ENCODE measurements at regions not wholly inside any gene's neighbourhood (a gene's known extent, or its start where the extent isn't known, plus 50 kb on each side); places are given as distances from the start of the nearest gene placed in this dataset.

DNA sequence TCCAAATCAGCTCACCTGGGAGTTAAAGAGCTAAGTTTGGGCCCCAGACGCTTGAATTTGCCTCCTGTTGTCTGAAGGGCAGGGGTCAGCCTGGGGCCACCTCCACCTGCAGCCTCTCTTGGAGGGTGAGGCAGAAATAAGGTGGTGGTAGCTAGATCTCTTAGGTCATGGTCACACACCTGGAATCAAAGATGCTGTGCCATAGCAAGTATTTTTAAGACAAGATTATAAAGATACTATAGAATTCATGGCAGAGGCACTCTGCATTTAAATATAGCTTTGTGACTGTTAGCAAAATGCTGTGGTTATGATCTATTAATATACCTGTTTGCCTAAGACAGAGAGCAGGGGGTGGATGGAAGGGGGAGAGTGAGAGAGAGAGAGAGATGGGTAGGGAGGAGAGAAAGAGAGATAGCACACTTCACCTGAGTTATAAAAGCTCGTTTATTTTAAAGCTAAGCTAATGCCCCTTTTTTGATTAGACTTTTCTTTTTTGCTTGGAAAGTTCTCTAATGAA, 242.7 kb downstream of the TMEM182 start:
- H2AFZ ChIP-seq (ENCODE audit: control insufficient read depth, low read length), result no peak overlapping the region
- H3K4me3 ChIP-seq (ENCODE audit: control insufficient read depth in 2 of 3, extremely low read depth in 1 of 3, insufficient read depth in 2 of 3, low read depth in 1 of 3, low read length in 3 of 3), result no peak overlapping the region
- H3K4me1 ChIP-seq (ENCODE audit: control insufficient read depth, extremely low read depth, insufficient read depth, low read length), result no peaks in the 10 kb centered on the region
- no peaks in the 10 kb centered on the region for H3K36me3 ChIP-seq (ENCODE audit: control insufficient read depth in 2 of 2, extremely low read depth in 1 of 2, insufficient read depth in 2 of 2, low read length in 2 of 2)
- no peaks in the 10 kb centered on the region for H4K20me1 ChIP-seq (ENCODE audit: control insufficient read depth, extremely low read depth, insufficient read depth, low read length)
- no peak for DNase-seq (ENCODE audit: low read depth, low spot score)
- no peaks in the 10 kb centered on the region for H3K79me2 ChIP-seq (ENCODE audit: control insufficient read depth, insufficient read depth, low read length)
- no peaks in the 10 kb centered on the region for H3K27me3 ChIP-seq (ENCODE audit: control insufficient read depth, extremely low read depth, insufficient read depth, low read length)
- FAIRE-seq, result no peak
- no peaks in the 10 kb centered on the region for H3K9me1 ChIP-seq (ENCODE audit: control insufficient read depth, extremely low read depth, insufficient read depth, low read length)
- dilution Hi-C loops (cut with MboI; ENCODE audit: extremely low pct_ligation_motif_present, low sequenced_read_pairs), result no loop called here
- H3K9me3 ChIP-seq (ENCODE audit: control insufficient read depth, low read depth, low read length), result no peaks in the 10 kb centered on the region
- no peak overlapping the region for H3K9ac ChIP-seq (ENCODE audit: control insufficient read depth, extremely low read depth, insufficient read depth, low read length)
- H3K27ac ChIP-seq (ENCODE audit: control insufficient read depth, insufficient read depth, low read length), result no peak overlapping the region
- no peak overlapping the region for H3K4me2 ChIP-seq (ENCODE audit: control insufficient read depth, extremely low read depth, insufficient read depth, low read depth, low read length)
- TF ChIP-seq, protein P1, sequence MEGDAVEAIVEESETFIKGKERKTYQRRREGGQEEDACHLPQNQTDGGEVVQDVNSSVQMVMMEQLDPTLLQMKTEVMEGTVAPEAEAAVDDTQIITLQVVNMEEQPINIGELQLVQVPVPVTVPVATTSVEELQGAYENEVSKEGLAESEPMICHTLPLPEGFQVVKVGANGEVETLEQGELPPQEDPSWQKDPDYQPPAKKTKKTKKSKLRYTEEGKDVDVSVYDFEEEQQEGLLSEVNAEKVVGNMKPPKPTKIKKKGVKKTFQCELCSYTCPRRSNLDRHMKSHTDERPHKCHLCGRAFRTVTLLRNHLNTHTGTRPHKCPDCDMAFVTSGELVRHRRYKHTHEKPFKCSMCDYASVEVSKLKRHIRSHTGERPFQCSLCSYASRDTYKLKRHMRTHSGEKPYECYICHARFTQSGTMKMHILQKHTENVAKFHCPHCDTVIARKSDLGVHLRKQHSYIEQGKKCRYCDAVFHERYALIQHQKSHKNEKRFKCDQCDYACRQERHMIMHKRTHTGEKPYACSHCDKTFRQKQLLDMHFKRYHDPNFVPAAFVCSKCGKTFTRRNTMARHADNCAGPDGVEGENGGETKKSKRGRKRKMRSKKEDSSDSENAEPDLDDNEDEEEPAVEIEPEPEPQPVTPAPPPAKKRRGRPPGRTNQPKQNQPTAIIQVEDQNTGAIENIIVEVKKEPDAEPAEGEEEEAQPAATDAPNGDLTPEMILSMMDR (optimal IDR thresholded peaks at IDR 0.05 in 1 of 3, IDR thresholded peaks at IDR 0.05 in 1 of 3, conservative IDR thresholded peaks at IDR 0.05 in 1 of 3; ENCODE audit: extremely low read depth in 1 of 3, insufficient read depth in 2 of 3, low read length in 3 of 3), result no peak
- TF ChIP-seq EZH2 (IDR thresholded peaks at IDR 0.05; ENCODE audit: low read length), result no peak

DNA sequence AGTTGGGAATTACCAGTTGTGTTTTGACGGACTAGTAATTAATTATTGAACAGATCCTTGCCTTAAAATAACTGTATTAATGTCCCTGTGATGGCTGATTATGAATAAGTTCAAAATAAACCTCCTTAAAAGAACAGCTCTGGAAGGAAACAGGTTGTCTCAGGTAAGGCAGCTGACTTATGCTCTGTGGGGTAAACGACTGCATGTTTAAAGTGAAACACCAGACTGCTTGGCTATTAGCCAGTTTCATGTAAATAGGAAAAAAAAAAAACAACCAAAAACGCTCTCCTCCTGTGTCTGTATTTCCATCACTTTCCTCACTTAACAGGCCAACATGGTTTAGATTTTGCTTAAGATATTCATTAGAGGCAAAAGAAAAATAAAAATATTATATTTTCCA, 243.6 kb downstream of the TMEM182 start:
- H3K4me1 ChIP-seq (ENCODE audit: control insufficient read depth, extremely low read depth, insufficient read depth, low read length), result no peaks in the 10 kb centered on the region
- no peaks in the 10 kb centered on the region for H3K36me3 ChIP-seq (ENCODE audit: control insufficient read depth in 2 of 2, extremely low read depth in 1 of 2, insufficient read depth in 2 of 2, low read length in 2 of 2)
- H3K9me1 ChIP-seq (ENCODE audit: control insufficient read depth, extremely low read depth, insufficient read depth, low read length), result no peaks in the 10 kb centered on the region
- no peaks in the 10 kb centered on the region for H3K27me3 ChIP-seq (ENCODE audit: control insufficient read depth, extremely low read depth, insufficient read depth, low read length)
- DNase-seq (ENCODE audit: low read depth, low spot score) (no peak), FAIRE-seq (no peak)
- H2AFZ ChIP-seq (ENCODE audit: control insufficient read depth, low read length), result no peak overlapping the region
- no peak overlapping the region for H3K27ac ChIP-seq (ENCODE audit: control insufficient read depth, insufficient read depth, low read length)
- no peak overlapping the region for H3K9ac ChIP-seq (ENCODE audit: control insufficient read depth, extremely low read depth, insufficient read depth, low read length)
- no peaks in the 10 kb centered on the region for H4K20me1 ChIP-seq (ENCODE audit: control insufficient read depth, extremely low read depth, insufficient read depth, low read length)
- dilution Hi-C loops (cut with MboI; ENCODE audit: extremely low pct_ligation_motif_present, low sequenced_read_pairs), result no loop called here
- no peaks in the 10 kb centered on the region for H3K9me3 ChIP-seq (ENCODE audit: control insufficient read depth, low read depth, low read length)
- H3K79me2 ChIP-seq (ENCODE audit: control insufficient read depth, insufficient read depth, low read length), result no peaks in the 10 kb centered on the region
- no peak for TF ChIP-seq EZH2 (IDR thresholded peaks at IDR 0.05; ENCODE audit: low read length)
- TF ChIP-seq, protein P1 (optimal IDR thresholded peaks at IDR 0.05 in 1 of 3, IDR thresholded peaks at IDR 0.05 in 1 of 3, conservative IDR thresholded peaks at IDR 0.05 in 1 of 3; ENCODE audit: extremely low read depth in 1 of 3, insufficient read depth in 2 of 3, low read length in 3 of 3), result no peak
- no peak overlapping the region for H3K4me2 ChIP-seq (ENCODE audit: control insufficient read depth, extremely low read depth, insufficient read depth, low read depth, low read length)
- H3K4me3 ChIP-seq (ENCODE audit: control insufficient read depth in 2 of 3, extremely low read depth in 1 of 3, insufficient read depth in 2 of 3, low read depth in 1 of 3, low read length in 3 of 3), result no peak overlapping the region

Measured in keratinocyte (primary cell).